ENCODE measurements at regions not wholly inside any gene's neighbourhood (a gene's known extent, or its start where the extent isn't known, plus 50 kb on each side); places are given as distances from the start of the nearest gene placed in this dataset.
"Not testable (repeated sequence)": the region's sequence is repeated elsewhere in the genome, so short reads cannot be mapped to it uniquely, and the experiment has no call there.

DNA sequence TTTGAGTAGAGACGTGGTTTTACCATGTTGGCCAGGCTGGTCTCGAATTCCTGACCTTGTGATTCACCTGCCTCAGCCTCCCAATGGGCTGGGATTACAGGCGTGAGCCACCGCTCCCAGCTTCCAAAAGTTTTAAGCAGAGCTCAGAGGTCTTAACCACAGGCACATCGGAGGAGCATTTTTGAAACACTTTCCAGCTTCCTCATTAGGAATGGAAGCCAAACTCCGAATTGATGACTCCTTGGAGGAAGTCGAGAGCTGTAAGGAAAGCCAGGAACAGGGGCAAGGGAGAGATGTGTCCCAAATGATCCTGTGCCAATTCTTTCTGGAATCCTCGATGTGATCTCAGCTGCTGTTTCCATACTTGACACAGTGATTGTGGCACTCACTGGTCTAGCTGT lies 56.2 kb upstream of the CCZ1B start:
- DNase-seq; ATAC-seq; intact Hi-C loops (cut with DNase I, micrococcal nuclease): not testable (repeated sequence)

DNA sequence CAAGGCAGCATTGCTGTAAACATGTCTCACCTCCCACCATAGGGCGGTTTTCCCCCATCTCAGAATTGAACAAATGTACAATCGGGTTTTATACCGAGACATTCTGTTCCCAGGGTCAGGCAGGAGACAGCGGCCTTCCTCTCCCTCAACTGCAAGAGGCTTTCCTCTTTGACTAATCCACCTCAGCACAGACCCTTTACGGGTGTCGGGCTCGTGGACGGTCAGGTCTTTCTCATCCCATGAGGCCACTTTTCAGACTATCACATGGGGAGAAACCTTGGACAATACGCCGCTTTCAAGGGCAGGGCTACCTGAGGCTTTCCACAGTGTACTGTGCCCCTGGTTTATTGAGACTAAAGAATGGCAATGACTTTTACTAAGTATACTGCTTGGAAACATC lies 57.7 kb upstream of the CCZ1B start:
- ATAC-seq; DNase-seq; intact Hi-C loops (cut with DNase I, micrococcal nuclease): not testable (repeated sequence)

DNA sequence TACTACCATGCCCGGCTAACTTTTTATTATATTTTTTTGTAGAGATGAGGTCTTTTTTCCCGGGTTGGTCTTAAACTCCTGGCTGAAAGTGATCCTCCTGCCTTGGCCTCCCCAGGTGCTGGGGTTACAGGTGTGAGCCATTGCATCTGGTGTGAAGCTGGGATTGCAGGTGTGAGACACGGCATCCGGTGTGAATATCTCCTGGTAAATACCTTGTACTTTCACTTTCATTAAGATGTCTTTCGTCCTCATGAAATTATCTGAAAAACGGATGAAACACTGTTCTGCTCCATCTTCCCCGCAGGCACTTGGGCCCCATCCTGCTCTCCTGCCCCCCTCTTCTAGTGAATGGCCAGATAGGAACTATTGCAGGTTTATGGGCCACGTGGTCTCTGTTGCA lies 60.1 kb upstream of the CCZ1B start:
- no peak for ATAC-seq
- intact Hi-C loops (cut with DNase I, micrococcal nuclease), result no loop called here
- no peak for DNase-seq

DNA sequence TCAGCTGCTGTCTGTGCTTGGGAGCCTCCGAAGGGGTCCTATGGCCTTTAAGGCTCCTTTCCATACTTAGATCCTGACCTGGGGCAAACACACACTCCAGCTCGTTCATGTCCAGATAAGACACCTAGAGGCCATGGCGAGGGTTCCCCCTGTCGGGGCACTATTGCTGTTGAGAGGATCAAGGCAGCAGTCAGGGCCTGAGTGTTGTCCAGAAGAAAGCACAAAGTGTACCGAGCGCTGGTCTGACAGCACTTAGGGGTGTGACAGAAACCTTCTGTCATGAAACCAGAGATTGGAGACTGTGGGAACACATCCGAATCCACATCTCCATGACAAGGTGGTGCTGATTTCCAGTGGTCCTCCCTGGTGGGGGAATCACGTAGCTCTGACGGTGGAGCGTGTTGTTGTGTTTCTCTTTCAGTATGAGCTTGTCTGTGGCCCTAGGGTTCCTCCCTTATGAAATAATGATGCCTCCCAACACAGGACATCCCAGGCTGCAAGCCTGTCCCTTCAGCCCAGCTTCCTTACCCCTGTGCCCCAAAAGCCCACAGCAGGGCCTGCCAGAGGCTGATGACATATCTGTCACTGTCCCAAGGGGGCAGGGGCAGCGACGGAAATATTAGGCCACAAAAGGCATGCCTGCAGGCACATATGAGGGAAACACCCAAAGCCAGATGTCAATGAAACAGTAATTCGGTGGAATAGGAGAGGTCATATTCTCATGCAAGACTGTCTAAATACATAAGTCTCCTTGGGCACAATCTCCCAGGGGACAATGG lies 62.4 kb upstream of the CCZ1B start:
- intact Hi-C loops (cut with DNase I, micrococcal nuclease); DNase-seq; ATAC-seq: not testable (repeated sequence)

DNA sequence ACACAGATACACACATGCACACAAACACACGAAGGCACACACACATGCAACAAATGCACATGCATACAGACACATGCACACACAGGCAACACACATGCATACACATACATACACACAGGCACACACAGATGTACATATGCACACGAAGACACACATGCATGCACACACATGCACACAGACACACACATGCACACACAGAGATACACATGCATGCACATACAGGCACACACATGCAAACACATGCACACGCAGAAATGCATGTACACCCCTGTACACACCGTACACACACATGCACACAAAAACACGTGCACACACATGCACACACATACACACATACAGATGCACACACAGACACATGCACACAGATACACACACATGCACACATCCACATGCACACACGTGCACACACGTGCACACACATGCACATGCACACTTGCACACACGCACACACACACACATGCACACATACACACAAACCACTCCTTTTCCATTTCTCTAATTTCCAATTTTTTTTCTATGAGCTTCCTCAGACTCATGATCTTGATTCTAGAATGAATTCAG lies 63.3 kb upstream of the CCZ1B start:
- ATAC-seq (no peak), DNase-seq (no peak)
- intact Hi-C loops (cut with DNase I, micrococcal nuclease), result no loop called here

DNA sequence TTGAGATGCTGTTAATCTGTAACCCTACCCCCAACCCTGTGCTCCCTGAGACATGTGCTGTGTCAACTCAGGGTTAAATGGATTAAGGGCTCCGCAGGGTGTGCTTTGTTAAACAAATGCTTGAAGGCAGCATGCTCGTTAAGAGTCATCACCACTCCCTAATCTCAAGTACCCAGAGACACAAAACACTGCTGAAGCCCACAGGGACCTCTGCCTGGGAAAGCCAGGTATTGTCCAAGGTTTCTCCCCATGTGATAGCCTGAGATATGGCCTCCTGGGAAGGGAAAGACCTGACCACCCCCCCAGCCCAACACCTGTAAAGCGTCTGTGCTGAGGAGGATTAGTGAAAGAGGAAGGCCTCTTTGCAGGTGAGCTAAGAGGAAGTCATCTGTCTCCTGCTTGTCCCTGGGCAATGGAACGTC lies 76.0 kb upstream of the CCZ1B start:
- ATAC-seq; DNase-seq; intact Hi-C loops (cut with DNase I, micrococcal nuclease): not testable (repeated sequence)

DNA sequence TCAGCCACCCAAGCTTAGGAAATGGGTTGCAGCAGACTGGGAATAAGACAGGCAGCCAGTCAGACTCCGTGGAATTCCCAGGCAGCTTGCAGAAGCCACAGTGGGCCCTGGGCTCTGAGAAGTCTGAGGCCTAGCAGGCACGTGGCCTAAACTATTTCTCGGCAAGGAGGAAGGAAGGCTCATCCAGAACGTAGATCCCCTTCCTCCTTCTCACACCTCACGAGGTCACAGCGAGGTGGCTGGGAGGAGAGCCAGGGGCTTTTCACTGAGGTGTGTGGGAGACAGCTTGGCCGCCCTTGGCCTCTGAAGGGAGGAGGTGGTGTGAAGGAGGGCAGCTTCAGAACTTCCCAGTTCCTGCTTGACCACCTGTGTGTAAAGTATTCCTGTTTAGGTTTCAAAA lies 77.2 kb upstream of the CCZ1B start:
- intact Hi-C loops (cut with DNase I, micrococcal nuclease); DNase-seq; ATAC-seq: not testable (repeated sequence)

DNA sequence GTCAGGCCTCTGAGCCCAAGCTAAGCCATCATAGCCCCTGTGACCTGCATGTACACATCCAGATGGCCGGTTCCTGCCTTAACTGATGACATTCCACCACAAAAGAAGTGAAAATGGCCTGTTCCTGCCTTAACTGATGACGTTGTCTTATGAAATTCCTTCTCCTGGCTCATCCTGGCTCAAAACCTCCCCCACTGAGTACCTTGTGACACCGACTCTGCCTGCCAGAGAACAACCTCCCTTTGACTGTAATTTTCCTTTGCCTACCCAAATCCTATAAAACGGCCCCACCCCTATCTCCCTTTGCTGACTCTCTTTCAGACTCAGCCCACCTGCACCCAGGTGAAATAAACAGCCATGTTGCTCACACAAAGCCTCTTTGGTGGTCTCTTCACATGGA lies 77.7 kb upstream of the CCZ1B start:
- DNase-seq; intact Hi-C loops (cut with DNase I, micrococcal nuclease); ATAC-seq: not testable (repeated sequence)

DNA sequence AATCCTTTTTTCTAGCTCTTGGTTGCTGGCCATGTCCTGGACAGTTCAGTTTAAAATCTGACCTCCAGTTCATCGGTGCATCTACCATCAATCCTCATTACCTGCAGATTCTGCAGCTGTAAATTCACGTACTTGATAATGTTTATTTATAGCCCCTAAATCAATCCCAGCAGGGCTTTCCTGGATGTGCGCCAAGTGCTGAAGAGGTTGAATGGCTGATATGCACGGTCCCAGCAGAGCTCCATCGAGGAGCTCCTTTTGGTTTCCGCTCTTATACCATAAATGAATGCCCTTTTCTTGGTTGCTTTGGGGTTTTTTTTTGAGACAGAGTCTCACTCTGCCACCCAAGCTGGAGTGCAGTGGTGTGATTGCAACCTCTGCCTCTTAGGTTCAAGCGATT lies 91.2 kb upstream of the CCZ1B start:
- DNase-seq, result no peak
- intact Hi-C loops (cut with DNase I, micrococcal nuclease), result no loop called here
- no peak for ATAC-seq

DNA sequence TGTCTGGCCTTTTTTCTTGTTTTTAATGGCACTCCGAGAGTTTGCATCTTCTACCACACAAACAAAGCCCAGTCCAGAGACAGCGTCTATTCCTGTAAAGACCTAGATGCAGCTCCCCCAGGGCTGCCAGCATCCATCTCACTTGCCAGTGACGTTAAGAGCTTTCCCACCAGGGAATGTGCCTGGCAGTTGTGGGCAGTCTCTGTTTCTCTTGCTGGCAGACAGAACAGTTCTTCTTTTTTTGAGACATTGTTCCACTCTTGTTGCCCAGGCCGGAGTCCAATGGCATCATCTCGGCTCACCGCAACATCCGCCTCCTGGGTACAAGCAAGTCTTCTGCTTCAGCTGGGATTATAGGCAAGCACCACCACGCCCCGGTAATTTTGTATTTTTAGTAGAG lies 93.1 kb upstream of the CCZ1B start:
- DNase-seq; ATAC-seq; intact Hi-C loops (cut with DNase I, micrococcal nuclease): not testable (repeated sequence)

DNA sequence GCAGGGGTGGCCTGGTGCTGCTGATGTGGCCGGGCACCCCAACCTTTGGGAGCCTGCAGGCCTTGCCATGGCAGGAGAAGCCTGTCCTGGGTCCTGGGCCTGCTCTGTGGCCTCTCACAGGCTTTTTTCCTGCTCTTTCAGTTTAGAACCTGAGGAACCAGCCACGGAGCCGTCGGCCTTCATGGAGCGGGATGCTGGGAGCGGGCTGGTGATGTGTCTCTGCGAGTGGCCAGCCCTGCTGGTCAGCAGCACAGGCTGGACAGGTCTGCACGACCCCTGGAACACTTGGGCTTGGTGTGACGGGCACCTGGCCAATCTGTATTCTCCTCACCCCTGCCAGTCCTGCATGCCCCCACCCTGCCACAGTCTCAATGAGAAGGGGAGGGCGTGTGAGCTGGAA lies 98.4 kb upstream of the CCZ1B start:
- intact Hi-C loops (cut with DNase I, micrococcal nuclease); ATAC-seq; DNase-seq: not testable (repeated sequence)

DNA sequence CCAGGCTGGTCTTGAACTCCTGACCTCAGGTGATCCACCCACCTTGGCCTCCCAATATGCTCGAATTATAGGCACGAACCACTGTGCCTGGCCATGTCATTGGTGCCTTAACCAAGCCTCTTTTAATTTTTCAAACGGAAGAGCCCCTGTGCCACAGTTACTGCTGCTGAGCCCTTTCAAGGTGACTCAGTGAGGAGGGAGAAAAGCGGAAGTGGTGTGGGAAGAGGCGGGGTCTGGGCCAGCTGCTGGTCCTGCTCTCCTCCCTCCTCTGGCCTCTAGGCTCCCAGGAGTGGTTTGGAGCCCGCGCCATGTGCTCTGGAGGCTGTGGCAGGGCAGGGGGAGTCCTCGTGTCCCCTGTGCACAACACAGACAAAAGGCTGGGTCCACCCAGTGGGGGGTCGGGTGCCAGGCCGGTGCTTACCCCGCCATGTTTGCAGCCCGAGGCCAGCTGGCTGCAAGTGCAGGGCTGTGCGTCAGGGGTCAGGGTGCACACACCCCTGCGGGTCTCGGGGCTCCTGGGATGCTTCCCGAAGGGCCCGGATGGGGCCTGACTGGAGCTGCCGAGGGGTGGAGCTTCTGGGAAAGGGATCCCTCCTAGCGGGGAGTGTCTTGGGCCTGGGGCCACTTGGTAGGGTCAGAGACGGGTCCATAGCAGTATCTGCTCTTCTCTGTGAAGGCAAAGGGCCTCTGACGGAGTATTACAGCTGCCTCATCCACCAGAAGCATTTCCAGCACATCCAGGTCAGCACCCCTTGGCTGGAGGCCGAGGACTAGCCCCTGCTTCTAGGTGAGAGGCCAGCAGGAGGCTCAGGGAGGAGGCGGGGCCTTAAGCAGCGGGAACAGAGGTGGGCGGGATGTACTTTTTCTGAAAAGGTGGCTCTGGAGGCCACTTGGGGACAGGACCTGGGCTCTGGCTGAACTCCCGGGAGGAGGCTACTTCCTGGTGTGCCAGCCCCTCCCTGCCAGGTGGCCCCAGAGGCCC lies 100.4 kb upstream of the CCZ1B start:
- intact Hi-C loops (cut with DNase I, micrococcal nuclease), result not testable (repeated sequence)
- ATAC-seq (peak; percentile 61), DNase-seq (peak; percentile 84 to 88)

DNA sequence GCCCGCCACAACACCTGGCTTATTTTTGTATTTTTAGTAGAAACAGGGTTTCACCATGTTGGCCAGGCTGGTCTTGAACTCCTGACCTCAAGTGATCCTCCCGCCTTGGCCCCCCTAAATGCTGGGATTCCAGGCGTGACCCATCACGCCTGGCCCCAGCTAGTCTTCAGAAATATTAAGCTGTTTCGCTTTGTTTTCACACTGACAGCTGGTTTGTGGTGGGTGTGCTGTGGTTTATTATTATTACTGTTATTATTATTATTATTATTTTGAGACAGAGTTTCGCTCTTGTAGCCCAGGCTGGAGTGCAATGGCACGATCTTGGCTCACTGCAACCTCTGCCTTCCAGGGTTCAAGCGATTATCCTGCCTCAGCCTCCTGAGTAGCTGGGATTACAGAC lies 101.6 kb upstream of the CCZ1B start:
- intact Hi-C loops (cut with DNase I, micrococcal nuclease); ATAC-seq; DNase-seq: not testable (repeated sequence)

DNA sequence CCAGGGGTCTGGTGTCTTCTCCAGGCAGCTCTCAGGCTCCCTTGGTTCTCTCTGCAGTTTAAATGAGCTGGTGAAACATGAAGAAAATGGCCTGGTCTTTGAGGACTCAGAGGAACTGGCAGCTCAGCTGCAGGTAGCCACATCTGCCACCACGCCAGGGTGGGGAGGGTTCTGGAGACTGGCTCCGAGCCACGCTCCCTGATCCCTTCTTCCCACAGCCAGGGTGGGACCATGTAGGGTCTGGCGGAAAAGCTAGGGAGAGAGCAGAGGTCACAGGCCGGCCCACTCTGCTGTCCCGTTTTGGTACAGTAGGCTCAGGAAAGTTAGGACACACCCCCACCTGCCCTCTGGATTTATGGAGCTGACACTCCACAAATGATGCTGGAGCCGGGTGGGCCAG lies 103.5 kb upstream of the CCZ1B start:
- ATAC-seq; DNase-seq; intact Hi-C loops (cut with DNase I, micrococcal nuclease): not testable (repeated sequence)

DNA sequence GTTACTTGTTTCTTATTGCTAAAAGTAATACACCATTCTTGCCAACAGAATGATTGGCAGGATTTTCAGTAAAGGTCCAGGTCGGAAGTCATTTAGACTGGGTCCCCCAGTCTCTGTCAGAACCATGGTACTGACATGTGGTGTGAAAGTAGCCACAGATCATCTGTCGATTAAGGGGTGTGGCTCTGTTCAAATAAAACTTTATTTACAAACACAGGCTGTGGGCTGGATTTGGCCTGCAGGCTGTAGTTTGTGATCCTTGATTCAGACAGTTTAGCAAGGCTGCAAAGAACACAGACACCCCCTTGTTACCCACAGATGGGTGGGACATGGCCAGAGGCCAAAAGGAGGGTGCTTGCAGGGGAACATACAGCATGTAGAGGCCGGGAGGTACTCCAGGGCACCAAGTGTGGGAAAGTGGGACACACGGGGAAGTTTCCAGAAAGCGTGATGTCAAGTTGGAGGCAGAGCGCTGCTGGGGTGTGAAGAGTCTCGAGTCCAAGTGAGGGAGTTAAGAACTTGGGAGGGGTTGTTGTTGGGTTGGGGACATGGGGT lies 104.1 kb upstream of the CCZ1B start:
- ATAC-seq; DNase-seq; intact Hi-C loops (cut with DNase I, micrococcal nuclease): not testable (repeated sequence)

DNA sequence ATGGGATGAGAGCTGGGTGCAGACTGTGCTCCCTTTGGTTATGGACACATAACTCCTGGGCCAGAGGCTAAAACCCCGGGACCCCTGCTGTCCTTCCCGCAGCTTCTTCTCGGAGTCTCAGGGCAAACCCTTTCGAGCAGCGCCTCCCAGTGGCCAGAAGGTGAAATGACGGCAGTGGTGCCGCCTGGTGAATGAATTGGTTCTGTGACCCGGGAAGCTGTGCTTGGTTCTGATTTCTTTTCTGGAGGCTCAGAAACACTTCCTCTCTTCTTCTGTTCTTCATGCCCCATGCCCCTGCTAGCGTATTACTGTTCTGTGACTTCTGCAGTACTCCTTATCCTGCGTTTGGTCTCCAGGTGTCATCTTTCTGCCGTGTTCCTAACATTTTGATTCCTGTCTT lies 104.7 kb upstream of the CCZ1B start:
- intact Hi-C loops (cut with DNase I, micrococcal nuclease); ATAC-seq: not testable (repeated sequence)
- peak in 1 of 2 donors; percentile 36 for DNase-seq

DNA sequence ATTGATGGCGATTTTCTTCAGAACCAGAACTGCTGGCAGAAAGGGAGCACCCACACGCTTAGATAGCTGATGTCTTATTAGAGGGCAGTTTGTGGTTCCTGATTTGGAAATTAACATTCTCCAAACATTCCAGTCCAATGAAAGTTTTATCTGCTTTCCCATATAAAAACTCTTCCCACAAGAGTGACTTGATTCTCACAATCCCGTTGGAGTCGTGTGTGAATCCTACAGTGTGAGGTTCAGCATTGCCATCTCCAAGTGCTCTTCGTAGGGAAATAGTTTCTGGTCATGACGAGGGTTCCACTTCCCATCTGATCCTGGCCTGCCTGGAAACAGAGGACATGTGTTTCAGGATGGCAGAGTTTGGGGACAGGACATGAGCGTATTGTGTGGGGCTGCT lies 105.4 kb upstream of the CCZ1B start:
- ATAC-seq; intact Hi-C loops (cut with DNase I, micrococcal nuclease); DNase-seq: not testable (repeated sequence)

DNA sequence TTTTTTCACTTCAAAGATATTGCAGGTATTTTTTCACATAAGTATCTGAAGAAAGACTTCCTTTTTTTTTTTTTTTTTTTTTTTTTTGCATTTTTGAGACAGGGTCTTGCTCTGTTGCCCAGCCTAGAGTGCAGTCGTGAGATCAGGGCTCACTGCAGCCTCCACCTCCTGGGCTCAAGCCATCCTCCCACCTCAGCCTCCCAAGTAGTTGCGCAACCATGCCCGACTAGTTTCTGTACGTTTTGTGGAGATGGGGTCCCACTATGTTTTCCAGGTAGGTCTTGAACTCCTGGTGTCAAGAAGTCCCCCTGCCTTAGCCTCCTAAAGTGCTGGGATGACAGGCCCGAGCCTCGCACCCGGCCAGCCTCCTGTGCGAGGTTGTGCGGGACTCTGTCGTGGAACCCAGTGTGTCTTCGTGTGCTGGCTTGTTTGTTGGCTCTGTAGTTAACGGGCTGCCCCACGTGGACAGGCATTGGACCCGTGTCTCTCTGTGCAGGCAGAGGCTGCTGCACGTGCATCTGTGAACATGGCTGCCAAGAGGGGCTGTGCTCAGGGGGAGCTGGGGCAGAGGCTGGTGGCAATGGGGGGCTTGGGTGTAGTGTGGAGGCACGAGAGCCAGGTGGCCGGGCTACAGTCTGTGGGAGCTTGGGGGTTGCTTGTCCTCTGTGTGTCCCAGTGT lies 108.0 kb upstream of the CCZ1B start:
- DNase-seq; intact Hi-C loops (cut with DNase I, micrococcal nuclease); ATAC-seq: not testable (repeated sequence)
